CD4-positive, alpha-beta memory T cell (primary cell): ENCODE measurements at regions not wholly inside any gene's neighbourhood (a gene's known extent, or its start where the extent isn't known, plus 50 kb on each side); places are given as distances from the start of the nearest gene placed in this dataset.

Experiments used
- CTCF ChIA-PET: fragments of 350-600 bp; sonication (Branson Sonifier 250); formaldehyde crosslinking; loops from one replicate; lab custom pipeline; 2021; ENCODE audit warnings: inconsistent platforms; ENCODE audit not compliant: partially characterized antibody; lab: Charles Lee
- POLR2A ChIA-PET: fragments of 350-600 bp; sonication (Branson Sonifier 250); formaldehyde crosslinking; loops from one replicate; lab custom pipeline; 2021; ENCODE audit not compliant: partially characterized antibody; lab: Charles Lee
- DNase-seq, 5 donors: peaks; one replicate each; pipeline versions ENCODE4 v3.0.0 to v3.0.0-alpha.2; 2020 to 2022; ENCODE audit warnings: mixed read lengths in 1 of 5
- H3K27ac ChIP-seq: one replicate; pipeline ENCODE4 v1.7.0; 2013; ENCODE audit warnings: low read depth, low read length
- H3K27me3 ChIP-seq: 2 replicates; pipeline ENCODE4 v1.7.0; 2013; ENCODE audit warnings: mild to moderate bottlenecking, low read length, moderate library complexity; ENCODE audit not compliant: insufficient read depth
- H3K36me3 ChIP-seq: 2 replicates; pipeline ENCODE4 v1.7.0; 2013; ENCODE audit warnings: mild to moderate bottlenecking, low read length, moderate library complexity; ENCODE audit not compliant: insufficient read depth
- H3K4me1 ChIP-seq: 2 replicates; pipeline ENCODE4 v1.7.0; 2013; ENCODE audit warnings: mild to moderate bottlenecking, low read length, moderate library complexity; ENCODE audit not compliant: insufficient read depth
- H3K4me3 ChIP-seq, 2 donors: one replicate each; pipeline ENCODE4 v1.7.0; 2013; ENCODE audit warnings: low read length in 2 of 2, mild to moderate bottlenecking in 1 of 2
- H3K9me3 ChIP-seq, 2 donors: one replicate each; pipeline ENCODE4 v1.7.0; 2013; ENCODE audit warnings: low read length in 2 of 2, control low read depth in 1 of 2; ENCODE audit not compliant: control insufficient read depth in 1 of 2
- H3K27ac Mint-ChIP-seq, 7 donors: one replicate each; pipeline ENCODE4 v1.8.0; 2020 to 2021; ENCODE audit warnings: mixed read lengths in 7 of 7, mild to moderate bottlenecking in 6 of 7, inconsistent platforms in 3 of 7, moderate library complexity in 3 of 7
- H3K27me3 Mint-ChIP-seq, 2 donors: one replicate each; pipeline ENCODE4 v1.8.0; 2020 to 2021; ENCODE audit warnings: mixed read lengths in 2 of 2
- H3K36me3 Mint-ChIP-seq, 2 donors: one replicate each; pipeline ENCODE4 v1.8.0; 2020 to 2021; ENCODE audit warnings: mixed read lengths in 2 of 2, inconsistent platforms in 1 of 2, mild to moderate bottlenecking in 1 of 2
- H3K4me1 Mint-ChIP-seq, 4 donors: one replicate each; pipeline ENCODE4 v1.8.0; 2020 to 2021; ENCODE audit warnings: mixed read lengths in 4 of 4, mild to moderate bottlenecking in 1 of 4
- H3K4me3 Mint-ChIP-seq, 8 donors: one replicate each; pipeline ENCODE4 v1.8.0; 2020 to 2021; ENCODE audit warnings: mixed read lengths in 8 of 8, mild to moderate bottlenecking in 7 of 8, moderate library complexity in 6 of 8, inconsistent platforms in 3 of 8
- H3K9me3 Mint-ChIP-seq, 8 donors: one replicate each; pipeline ENCODE4 v1.8.0; 2020 to 2021; ENCODE audit warnings: mixed read lengths in 8 of 8, mild to moderate bottlenecking in 5 of 8, inconsistent platforms in 3 of 8, moderate library complexity in 1 of 8
- intact Hi-C: fragments of 100-400 bp; cut with micrococcal nuclease; formaldehyde crosslinking; loops from one replicate; pipeline ENCODE4 v1.15.1; 2023

- intact Hi-C loops: no loop called here
- no peaks in the 10 kb centered on the region for H3K36me3 ChIP-seq
- no peaks in the 10 kb centered on the region for H3K4me1 ChIP-seq
- H3K4me1 Mint-ChIP-seq: no peaks in the 10 kb centered on the region
- no peak overlapping the region for H3K4me3 ChIP-seq
- no peak overlapping the region for H3K27ac ChIP-seq
- ChIA-PET CTCF (no interaction called here), POLR2A (no interaction called here)
- H3K36me3 Mint-ChIP-seq: peaks cover 0 to 1% of the 10 kb centered on the region in 2 donors
- H3K9me3 ChIP-seq: no peaks in the 10 kb centered on the region
- H3K4me3 Mint-ChIP-seq: no peak overlapping the region
- no peaks in the 10 kb centered on the region for H3K27me3 ChIP-seq
- DNase-seq: no peak
- no peak overlapping the region for H3K27ac Mint-ChIP-seq
- peaks cover 0 to 1% of the 10 kb centered on the region in 2 donors for H3K27me3 Mint-ChIP-seq
- peaks cover 0 to 1% (median 0%) of the 10 kb centered on the region in 8 donors for H3K9me3 Mint-ChIP-seq
Observed at GRCh38 chr2:217466805-217467204, 536.0 kb downstream of the TNS1 start.

- Mint-ChIP-seq H3K9me3 (peaks cover 0 to 1% (median 0%) of the 10 kb centered on the region in 8 donors), H3K4me1 (no peaks in the 10 kb centered on the region), H3K27ac (no peak overlapping the region), H3K4me3 (no peak overlapping the region), H3K36me3 (peaks cover 0 to 1% of the 10 kb centered on the region in 2 donors), H3K27me3 (peaks cover 0 to 1% of the 10 kb centered on the region in 2 donors)
- intact Hi-C loops: no loop called here
- H3K27me3 ChIP-seq: no peaks in the 10 kb centered on the region
- no peaks in the 10 kb centered on the region for H3K36me3 ChIP-seq
- no peak overlapping the region for H3K4me3 ChIP-seq
- ChIA-PET POLR2A (no interaction called here), CTCF (no interaction called here)
- H3K4me1 ChIP-seq: no peaks in the 10 kb centered on the region
- H3K27ac ChIP-seq: no peak overlapping the region
- no peaks in the 10 kb centered on the region for H3K9me3 ChIP-seq
- DNase-seq: no peak
Observed at GRCh38 chr2:217466104-217466503, 536.7 kb downstream of the TNS1 start.

GRCh38 chr2:217465100-217465499 is 537.7 kb downstream of the TNS1 start:
- no peaks in the 10 kb centered on the region for H3K36me3 ChIP-seq
- H3K9me3 Mint-ChIP-seq: peaks cover 0 to 1% (median 0%) of the 10 kb centered on the region in 8 donors
- peaks cover 0 to 1% of the 10 kb centered on the region in 2 donors for H3K27me3 Mint-ChIP-seq
- no peak overlapping the region for H3K27ac ChIP-seq
- H3K4me1 ChIP-seq: no peaks in the 10 kb centered on the region
- POLR2A ChIA-PET: no interaction called here
- CTCF ChIA-PET: no interaction called here
- no peaks in the 10 kb centered on the region for H3K9me3 ChIP-seq
- no peaks in the 10 kb centered on the region for H3K27me3 ChIP-seq
- no peaks in the 10 kb centered on the region for H3K4me1 Mint-ChIP-seq
- intact Hi-C loops: no loop called here
- H3K4me3 ChIP-seq: no peak overlapping the region
- H3K27ac Mint-ChIP-seq: no peak overlapping the region
- H3K36me3 Mint-ChIP-seq: peaks cover 0 to 1% of the 10 kb centered on the region in 2 donors
- H3K4me3 Mint-ChIP-seq: no peak overlapping the region
- DNase-seq: no peak

GRCh38 chr2:217463402-217464075 is 539.3 kb downstream of the TNS1 start:
- Histone ChIP-seq H3K4me1 (no peaks in the 10 kb centered on the region), H3K27me3 (no peaks in the 10 kb centered on the region), H3K27ac (no peak overlapping the region), H3K9me3 (no peaks in the 10 kb centered on the region), H3K4me3 (no peak overlapping the region), H3K36me3 (no peaks in the 10 kb centered on the region)
- DNase-seq: no peak
- H3K4me1 Mint-ChIP-seq: no peaks in the 10 kb centered on the region
- H3K27ac Mint-ChIP-seq: no peak overlapping the region
- intact Hi-C loops: no loop called here
- CTCF ChIA-PET: no interaction called here
- H3K4me3 Mint-ChIP-seq: no peak overlapping the region
- POLR2A ChIA-PET: no interaction called here
- H3K9me3 Mint-ChIP-seq: peaks cover 0 to 1% (median 0%) of the 10 kb centered on the region in 8 donors
- H3K36me3 Mint-ChIP-seq: peaks cover 0 to 1% of the 10 kb centered on the region in 2 donors
- peaks cover 0 to 1% of the 10 kb centered on the region in 2 donors for H3K27me3 Mint-ChIP-seq

- CTCF ChIA-PET: no interaction called here
- H3K27me3 ChIP-seq: no peaks in the 10 kb centered on the region
- H3K27ac ChIP-seq: no peak overlapping the region
- H3K9me3 ChIP-seq: no peaks in the 10 kb centered on the region
- POLR2A ChIA-PET: no interaction called here
- Mint-ChIP-seq H3K9me3 (peaks cover 0 to 5% (median 0%) of the 10 kb centered on the region in 8 donors), H3K27ac (no peak overlapping the region), H3K36me3 (peaks cover 0 to 3% of the 10 kb centered on the region in 2 donors), H3K4me1 (no peaks in the 10 kb centered on the region), H3K27me3 (peaks cover 0 to 1% of the 10 kb centered on the region in 2 donors), H3K4me3 (no peak overlapping the region)
- H3K36me3 ChIP-seq: no peaks in the 10 kb centered on the region
- no peak overlapping the region for H3K4me3 ChIP-seq
- intact Hi-C loops: no loop called here
- no peaks in the 10 kb centered on the region for H3K4me1 ChIP-seq
- DNase-seq: no peak
Observed at GRCh38 chr2:217462121-217462520, 540.7 kb downstream of the TNS1 start.

- intact Hi-C loops: no loop called here
- no peaks in the 10 kb centered on the region for H3K4me1 ChIP-seq
- no peaks in the 10 kb centered on the region for H3K27me3 ChIP-seq
- no peaks in the 10 kb centered on the region for H3K9me3 ChIP-seq
- no peak overlapping the region for H3K4me3 ChIP-seq
- Mint-ChIP-seq H3K27ac (no peak overlapping the region), H3K4me3 (no peak overlapping the region), H3K36me3 (peaks cover 0 to 3% of the 10 kb centered on the region in 2 donors), H3K27me3 (peaks cover 0 to 1% of the 10 kb centered on the region in 2 donors), H3K4me1 (no peaks in the 10 kb centered on the region), H3K9me3 (peaks cover 0 to 5% (median 0%) of the 10 kb centered on the region in 8 donors)
- H3K27ac ChIP-seq: no peak overlapping the region
- no peak for DNase-seq
- H3K36me3 ChIP-seq: no peaks in the 10 kb centered on the region
- CTCF ChIA-PET: no interaction called here
- POLR2A ChIA-PET: no interaction called here
Observed at GRCh38 chr2:217461674-217462073, 541.1 kb downstream of the TNS1 start.

GRCh38 chr2:217459680-217460405 is 543.0 kb downstream of the TNS1 start:
- Mint-ChIP-seq H3K27me3 (peaks cover 0 to 2% of the 10 kb centered on the region in 2 donors), H3K36me3 (peaks cover 0 to 3% of the 10 kb centered on the region in 2 donors), H3K4me3 (no peak overlapping the region), H3K4me1 (no peaks in the 10 kb centered on the region), H3K9me3 (peaks cover 0 to 5% (median 0%) of the 10 kb centered on the region in 8 donors), H3K27ac (no peak overlapping the region)
- ChIA-PET POLR2A (no interaction called here), CTCF (no interaction called here)
- intact Hi-C loops: no loop called here
- no peaks in the 10 kb centered on the region for H3K36me3 ChIP-seq
- no peaks in the 10 kb centered on the region for H3K9me3 ChIP-seq
- H3K27ac ChIP-seq: no peak overlapping the region
- no peaks in the 10 kb centered on the region for H3K27me3 ChIP-seq
- no peak overlapping the region for H3K4me3 ChIP-seq
- DNase-seq: no peak
- H3K4me1 ChIP-seq: no peaks in the 10 kb centered on the region
